Cardiac fibroblast (primary cell): ENCODE measurements at regions not wholly inside any gene's neighbourhood (a gene's known extent, or its start where the extent isn't known, plus 50 kb on each side); places are given as distances from the start of the nearest gene placed in this dataset.
A peak's percentile ranks its signal among the peaks of the same experiment; 100 is the strongest.

Experiments used
- DNase-seq, 2 donors: peaks; one replicate each; pipeline versions ENCODE4 v3.0.0 to v3.0.0-alpha.2; 2010; ENCODE audit warnings: low read depth in 2 of 2
- H3K4me3 ChIP-seq, 2 donors: replicated peaks in 1 of 2; 1 replicate in 1 of 2; 2 replicates in 1 of 2; pipeline ENCODE4 v1.5.1; 2011; ENCODE audit warnings: low read depth in 2 of 2, low read length in 2 of 2, mild to moderate bottlenecking in 2 of 2, moderate library complexity in 1 of 2
- CTCF ChIP-seq: IDR thresholded peaks from one replicate; pipeline ENCODE4 v1.5.1; 2011; ENCODE audit warnings: low read depth, mild to moderate bottlenecking, low read length, inconsistent platforms

DNA sequence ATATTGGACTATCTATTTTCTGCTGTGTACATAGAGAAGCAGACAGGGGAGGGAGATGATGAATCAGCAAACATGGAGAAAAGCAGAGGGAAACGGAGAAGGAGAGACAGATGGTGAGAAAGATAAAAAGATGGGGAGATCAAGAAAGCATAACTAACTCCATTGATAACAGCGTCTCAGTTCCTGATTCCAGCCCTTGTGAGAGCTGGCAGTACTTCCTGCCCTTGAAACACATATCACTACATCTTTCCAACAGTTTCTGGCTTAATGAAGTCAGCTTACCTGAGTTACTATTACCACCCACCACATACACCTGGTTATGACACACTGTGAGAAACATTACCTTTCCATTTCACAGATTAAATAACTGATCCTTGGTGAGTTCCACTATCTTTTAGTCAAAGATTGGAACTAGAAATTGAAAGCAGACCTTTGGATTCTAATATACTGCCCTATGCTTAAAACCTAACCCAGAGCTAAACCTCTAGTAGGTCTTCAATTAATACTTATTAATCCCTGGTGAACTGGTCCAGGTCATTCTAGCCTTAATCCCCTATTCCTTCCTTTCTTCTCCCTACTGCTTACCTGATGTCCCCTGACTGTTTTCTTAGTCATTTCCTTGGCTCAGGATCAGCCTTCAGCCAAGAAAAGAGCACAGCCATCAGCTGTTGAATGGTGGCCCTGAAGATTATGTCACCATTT lies 346.6 kb upstream of the CCL2 start:
- no peak for DNase-seq
- TF ChIP-seq CTCF: no peak
- no peak overlapping the region for H3K4me3 ChIP-seq

GRCh38 chr17:33910200-33910857 lies 344.8 kb upstream of the CCL2 start:
- no peak overlapping the region for H3K4me3 ChIP-seq
- no peak for DNase-seq
- no peak for TF ChIP-seq CTCF

DNA sequence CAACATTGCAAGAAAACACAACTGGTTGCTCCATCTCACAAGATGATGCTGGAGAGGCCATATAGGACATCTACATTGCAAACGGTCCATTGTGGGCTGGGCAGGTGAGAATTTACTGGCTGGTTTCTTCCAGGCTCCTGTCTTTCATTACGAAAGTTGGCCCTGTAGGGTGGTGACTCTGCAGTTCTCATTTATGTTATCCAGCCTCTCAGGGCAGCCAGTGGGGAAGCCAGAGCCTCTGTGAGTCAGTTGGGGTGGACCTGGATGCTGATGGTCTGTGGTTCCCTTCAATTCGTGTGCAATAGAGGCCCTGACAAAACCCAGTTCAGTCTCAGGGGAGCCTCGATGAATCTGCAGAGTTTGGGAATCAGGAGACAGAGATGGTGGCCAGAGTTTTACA lies 341.0 kb upstream of the CCL2 start:
- TF ChIP-seq CTCF: no peak
- DNase-seq: no peak
- H3K4me3 ChIP-seq: no peak overlapping the region

DNA sequence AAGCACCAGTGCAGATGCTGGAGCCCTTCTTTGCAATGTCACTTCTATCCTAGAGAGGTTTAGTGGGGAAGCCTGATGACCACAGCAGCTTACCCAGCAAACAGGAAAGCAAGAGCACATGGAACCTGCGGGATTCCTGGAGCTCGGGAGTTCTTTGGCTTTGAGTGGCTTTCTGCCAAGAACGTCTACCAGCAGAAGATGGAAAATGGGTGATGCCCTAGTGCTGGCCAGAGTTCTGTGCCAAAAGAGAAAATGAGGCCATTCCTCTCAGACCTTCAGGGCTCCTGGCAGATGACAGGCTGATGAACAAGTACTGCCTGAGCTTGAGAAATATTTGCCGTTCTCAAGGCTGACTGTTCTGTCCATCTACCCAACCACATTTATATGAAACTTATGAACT lies 332.1 kb upstream of the CCL2 start:
- H3K4me3 ChIP-seq: no peak overlapping the region
- DNase-seq: no peak
- TF ChIP-seq CTCF: no peak

GRCh38 chr17:33924104-33924503 lies 331.0 kb upstream of the CCL2 start:
- H3K4me3 ChIP-seq: no peak overlapping the region
- no peak for DNase-seq
- no peak for TF ChIP-seq CTCF

DNA sequence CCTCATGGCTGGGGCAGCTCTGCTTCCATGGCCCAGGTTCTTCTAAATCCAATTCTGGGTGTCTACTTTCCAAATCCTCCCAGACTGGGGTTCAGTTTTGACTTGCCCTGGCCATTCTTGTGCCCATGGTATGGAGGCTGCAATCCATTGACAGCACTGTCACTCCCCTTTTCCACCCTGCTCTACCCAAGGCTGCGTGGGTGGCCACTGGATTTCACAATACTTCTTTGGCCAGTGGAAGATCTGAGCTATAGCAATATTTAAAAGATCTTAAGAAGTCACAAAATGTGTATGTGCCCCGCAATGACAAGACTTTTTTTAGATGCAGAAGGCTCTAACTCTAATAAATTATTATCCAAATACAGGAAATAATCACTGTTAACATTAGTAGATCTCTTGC lies 329.4 kb upstream of the CCL2 start:
- no peak overlapping the region for H3K4me3 ChIP-seq
- TF ChIP-seq CTCF: no peak
- DNase-seq: no peak

GRCh38 chr17:33927732-33928133 lies 327.4 kb upstream of the CCL2 start:
- peak in 1 of 2 donors; percentile 0 for DNase-seq
- no peak for TF ChIP-seq CTCF

More at GRCh38 chr17:33927732-33928133, 327.4 kb upstream of the CCL2 start:
- no peak overlapping the region for H3K4me3 ChIP-seq
